Ovary (tissue), 3 donors: ENCODE measurements at regions not wholly inside any gene's neighbourhood (a gene's known extent, or its start where the extent isn't known, plus 50 kb on each side); places are given as distances from the start of the nearest gene placed in this dataset.

Source experiments
- EP300 ChIP-seq: sonication (generic); formaldehyde crosslinking; IDR thresholded peaks from one replicate; pipeline ENCODE4 v1.6.1; 2017; ENCODE audit warnings: antibody characterized with exemption
- POLR2A ChIP-seq: fragments of 450-650 bp; IDR thresholded peaks from one replicate; pipeline ENCODE4 v1.6.1; 2017; ENCODE audit warnings: antibody characterized with exemption, mild to moderate bottlenecking, moderate library complexity
- TF ChIP-seq, protein P1 (sequence below), 3 donors: fragments of 450-650 bp in 2 of 3; fragments of 200-600 bp in 1 of 3; IDR thresholded peaks; one replicate each; pipeline versions ENCODE4 v1.5.1 to v1.8.0; 2016 to 2022; ENCODE audit warnings: antibody characterized with exemption in 3 of 3, mild to moderate bottlenecking in 1 of 3
- donor health status: DM: no; HTN: no; CAD: no.

DNA sequence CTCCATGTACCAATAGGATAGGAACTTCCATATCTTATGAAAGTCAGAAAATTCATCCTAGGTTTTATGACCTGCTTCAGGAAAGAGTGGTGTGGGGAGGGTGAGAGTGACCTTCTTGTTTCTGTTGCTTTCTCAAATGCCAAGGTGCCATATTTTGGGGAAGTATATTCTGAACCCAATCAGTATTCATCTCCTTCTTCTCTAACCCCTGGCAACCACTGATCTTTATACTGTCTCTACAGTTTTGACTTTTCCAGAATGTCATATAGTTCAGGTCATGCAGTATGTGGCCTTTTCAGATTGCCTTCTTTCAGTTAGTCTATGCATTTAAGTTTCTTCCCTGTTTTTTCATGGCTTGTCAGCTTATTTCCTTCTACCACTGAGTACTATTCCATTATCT, 321.4 kb upstream of the SEMA6A start:
- TF ChIP-seq, protein P1, sequence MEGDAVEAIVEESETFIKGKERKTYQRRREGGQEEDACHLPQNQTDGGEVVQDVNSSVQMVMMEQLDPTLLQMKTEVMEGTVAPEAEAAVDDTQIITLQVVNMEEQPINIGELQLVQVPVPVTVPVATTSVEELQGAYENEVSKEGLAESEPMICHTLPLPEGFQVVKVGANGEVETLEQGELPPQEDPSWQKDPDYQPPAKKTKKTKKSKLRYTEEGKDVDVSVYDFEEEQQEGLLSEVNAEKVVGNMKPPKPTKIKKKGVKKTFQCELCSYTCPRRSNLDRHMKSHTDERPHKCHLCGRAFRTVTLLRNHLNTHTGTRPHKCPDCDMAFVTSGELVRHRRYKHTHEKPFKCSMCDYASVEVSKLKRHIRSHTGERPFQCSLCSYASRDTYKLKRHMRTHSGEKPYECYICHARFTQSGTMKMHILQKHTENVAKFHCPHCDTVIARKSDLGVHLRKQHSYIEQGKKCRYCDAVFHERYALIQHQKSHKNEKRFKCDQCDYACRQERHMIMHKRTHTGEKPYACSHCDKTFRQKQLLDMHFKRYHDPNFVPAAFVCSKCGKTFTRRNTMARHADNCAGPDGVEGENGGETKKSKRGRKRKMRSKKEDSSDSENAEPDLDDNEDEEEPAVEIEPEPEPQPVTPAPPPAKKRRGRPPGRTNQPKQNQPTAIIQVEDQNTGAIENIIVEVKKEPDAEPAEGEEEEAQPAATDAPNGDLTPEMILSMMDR (IDR thresholded peaks at IDR 0.05) = no peak
- TF ChIP-seq POLR2A (no peak), EP300 (no peak)
